ENCODE measurements at regions not wholly inside any gene's neighbourhood (a gene's known extent, or its start where the extent isn't known, plus 50 kb on each side); places are given as distances from the start of the nearest gene placed in this dataset.

GRCh38 chr21:38951095-38951730 is 145.5 kb downstream of the ETS2 start:
- H3K27me3 Mint-ChIP-seq, result no peaks in the 10 kb centered on the region

DNA sequence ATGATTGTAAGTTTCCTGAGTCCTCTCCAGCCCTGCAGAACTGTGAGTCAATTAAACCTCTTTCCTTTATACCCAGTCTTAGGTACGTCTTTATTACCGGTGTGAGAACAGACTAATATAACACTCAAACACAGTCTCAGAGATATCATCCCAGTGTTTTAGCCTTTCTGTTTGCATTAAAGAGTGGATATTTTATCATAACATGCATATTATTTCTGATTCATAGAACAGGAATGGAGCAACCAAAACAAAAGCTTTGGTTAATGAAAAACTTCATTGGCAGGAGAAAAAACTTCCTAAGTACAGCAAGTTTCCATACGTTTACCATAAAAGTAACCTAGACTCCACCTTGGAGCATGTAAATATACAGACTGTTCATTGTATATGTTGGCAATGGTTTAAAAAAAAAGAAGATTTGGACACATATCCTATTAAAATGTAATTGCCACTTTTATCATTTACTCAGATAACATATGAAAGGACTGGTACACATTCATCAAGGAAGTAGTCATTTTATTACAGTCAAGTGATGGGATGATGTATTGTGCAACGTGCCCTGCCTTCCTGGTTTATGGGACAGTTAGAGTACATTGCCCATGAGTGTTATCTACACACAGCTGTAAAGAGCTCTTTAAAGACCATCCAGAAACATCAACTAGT is 144.8 kb downstream of the ETS2 start:
- Mint-ChIP-seq H3K4me1 (ENCODE audit: low read depth) (no peaks in the 10 kb centered on the region), H3K36me3 (ENCODE audit: low read depth) (no peaks in the 10 kb centered on the region), H3K9me3 (peaks cover 7% of the 10 kb centered on the region), H3K27me3 (no peaks in the 10 kb centered on the region), H3K27ac (no peak overlapping the region), H3K4me3 (no peak overlapping the region)
- Histone ChIP-seq H3K4me3 (ENCODE audit: low read length) (no peak overlapping the region), H3K27me3 (ENCODE audit: control insufficient read depth in 1 of 2, insufficient read depth in 2 of 2, low read length in 2 of 2) (no peaks in the 10 kb centered on the region), H3K27ac (ENCODE audit: low read depth in 1 of 2, low read length in 2 of 2) (no peak overlapping the region), H3K36me3 (ENCODE audit: insufficient read depth, low read length) (no peaks in the 10 kb centered on the region), H3K9me3 (ENCODE audit: control insufficient read depth in 1 of 2, insufficient read depth in 1 of 2, low read length in 2 of 2) (peaks cover 0 to under 1% of the 10 kb centered on the region in 2 experiments), H3K4me1 (ENCODE audit: insufficient read depth, low read length) (no peaks in the 10 kb centered on the region)
- ATAC-seq (ENCODE audit: poor library complexity), result no peak
- CTCF ChIA-PET, result no interaction called here
- no peak for TF ChIP-seq CTCF (IDR thresholded peaks at IDR 0.05)
- intact Hi-C loops (cut with DNase I, micrococcal nuclease), result no loop called here
- POLR2A ChIA-PET, result no interaction called here
- no peak for DNase-seq

More at GRCh38 chr21:38951095-38951730, 145.5 kb downstream of the ETS2 start:
- Mint-ChIP-seq H3K36me3 (ENCODE audit: low read depth) (no peaks in the 10 kb centered on the region), H3K27ac (no peak overlapping the region), H3K4me1 (ENCODE audit: low read depth) (no peaks in the 10 kb centered on the region), H3K4me3 (no peak overlapping the region), H3K9me3 (peaks cover 7% of the 10 kb centered on the region)
- no peak for TF ChIP-seq CTCF (IDR thresholded peaks at IDR 0.05)
- Histone ChIP-seq H3K36me3 (ENCODE audit: insufficient read depth, low read length) (no peaks in the 10 kb centered on the region), H3K27me3 (ENCODE audit: control insufficient read depth in 1 of 2, insufficient read depth in 2 of 2, low read length in 2 of 2) (peaks cover 0 to under 1% of the 10 kb centered on the region in 2 experiments), H3K27ac (ENCODE audit: low read depth in 1 of 2, low read length in 2 of 2) (no peak overlapping the region), H3K4me1 (ENCODE audit: insufficient read depth, low read length) (no peaks in the 10 kb centered on the region), H3K4me3 (ENCODE audit: low read length) (no peak overlapping the region), H3K9me3 (ENCODE audit: control insufficient read depth in 1 of 2, insufficient read depth in 1 of 2, low read length in 2 of 2) (peaks cover 0 to 5% of the 10 kb centered on the region in 2 experiments)
- intact Hi-C loops (cut with DNase I, micrococcal nuclease), result no loop called here
- DNase-seq, result no peak
- no peak for ATAC-seq (ENCODE audit: poor library complexity)
- POLR2A ChIA-PET, result no interaction called here
- CTCF ChIA-PET, result no interaction called here

- ChIA-PET POLR2A (no interaction called here), CTCF (no interaction called here)
- no peak overlapping the region for H3K4me3 ChIP-seq (ENCODE audit: low read length)
- Mint-ChIP-seq H3K9me3 (peaks cover 7% of the 10 kb centered on the region), H3K27ac (no peak overlapping the region), H3K4me1 (ENCODE audit: low read depth) (no peaks in the 10 kb centered on the region), H3K36me3 (ENCODE audit: low read depth) (no peaks in the 10 kb centered on the region), H3K27me3 (no peaks in the 10 kb centered on the region), H3K4me3 (no peak overlapping the region)
- H3K27me3 ChIP-seq (ENCODE audit: control insufficient read depth in 1 of 2, insufficient read depth in 2 of 2, low read length in 2 of 2), result no peaks in the 10 kb centered on the region
- no peak for TF ChIP-seq CTCF (IDR thresholded peaks at IDR 0.05)
- H3K4me1 ChIP-seq (ENCODE audit: insufficient read depth, low read length), result no peaks in the 10 kb centered on the region
- H3K27ac ChIP-seq (ENCODE audit: low read depth in 1 of 2, low read length in 2 of 2), result no peak overlapping the region
- intact Hi-C loops (cut with DNase I, micrococcal nuclease), result no loop called here
- no peak for DNase-seq
- H3K36me3 ChIP-seq (ENCODE audit: insufficient read depth, low read length), result no peaks in the 10 kb centered on the region
- no peak for ATAC-seq (ENCODE audit: poor library complexity)
- no peaks in the 10 kb centered on the region for H3K9me3 ChIP-seq (ENCODE audit: control insufficient read depth in 1 of 2, insufficient read depth in 1 of 2, low read length in 2 of 2)
Observed at GRCh38 chr21:38949070-38949380, 143.3 kb downstream of the ETS2 start.

Measured in CD4-positive, alpha-beta T cell (primary cell).